HFF-Myc (cell line): ENCODE measurements at regions not wholly inside any gene's neighbourhood (a gene's known extent, or its start where the extent isn't known, plus 50 kb on each side); places are given as distances from the start of the nearest gene placed in this dataset.
"Not testable (repeated sequence)": the region's sequence is repeated elsewhere in the genome, so short reads cannot be mapped to it uniquely, and the experiment has no call there.

Experiments
- DNase-seq: peaks from one replicate; pipeline ENCODE4 v3.0.0-alpha.2; 2011; ENCODE audit warnings: low read depth; ENCODE audit errors: extremely low read depth
- H3K4me3 ChIP-seq: replicated peaks from 2 replicates; pipeline ENCODE4 v1.5.1; 2011; ENCODE audit warnings: low read depth, mild to moderate bottlenecking, control low read depth, low read length
- CTCF ChIP-seq: IDR thresholded peaks from 2 replicates; pipeline ENCODE4 v1.5.1; 2012; ENCODE audit warnings: mild to moderate bottlenecking, low read depth, low read length, control low read depth; ENCODE audit errors: missing control alignments

GRCh38 chr7:66296-66695 lies 126.1 kb upstream of the FAM20C start:
- no peak for DNase-seq
- H3K4me3 ChIP-seq, result no peak overlapping the region
- TF ChIP-seq CTCF, result no peak

- no peak for TF ChIP-seq CTCF
- DNase-seq, result no peak
These were observed 125.6 kb upstream of the FAM20C start for GRCh38 chr7:66741-67140.

GRCh38 chr7:67661-68395 lies 124.5 kb upstream of the FAM20C start:
- H3K4me3 ChIP-seq, result no peak overlapping the region
- TF ChIP-seq CTCF, result no peak
- no peak for DNase-seq

More at GRCh38 chr7:66741-67140, 125.6 kb upstream of the FAM20C start:
- H3K4me3 ChIP-seq, result no peak overlapping the region

GRCh38 chr7:68629-69028 lies 123.7 kb upstream of the FAM20C start:
- peak; percentile 17 for TF ChIP-seq CTCF
- DNase-seq, result no peak
- no peak overlapping the region for H3K4me3 ChIP-seq

GRCh38 chr7:69052-69451 lies 123.3 kb upstream of the FAM20C start:
- not testable (repeated sequence) for DNase-seq, H3K4me3 ChIP-seq

GRCh38 chr7:69499-70123 lies 122.8 kb upstream of the FAM20C start:
- DNase-seq, H3K4me3 ChIP-seq: not testable (repeated sequence)

GRCh38 chr7:70207-70606 lies 122.2 kb upstream of the FAM20C start:
- not testable (repeated sequence) for H3K4me3 ChIP-seq, DNase-seq

- not testable (repeated sequence) for H3K4me3 ChIP-seq, DNase-seq
These were observed 121.4 kb upstream of the FAM20C start for GRCh38 chr7:70989-71388.

- not testable (repeated sequence) for DNase-seq, H3K4me3 ChIP-seq
These were observed 119.9 kb upstream of the FAM20C start for GRCh38 chr7:72266-73057.

- not testable (repeated sequence) for H3K4me3 ChIP-seq, DNase-seq
These were observed 119.4 kb upstream of the FAM20C start for GRCh38 chr7:73058-73331.

- DNase-seq, H3K4me3 ChIP-seq: not testable (repeated sequence)
These were observed 118.3 kb upstream of the FAM20C start for GRCh38 chr7:74008-74540.

GRCh38 chr7:75511-75910 lies 116.9 kb upstream of the FAM20C start:
- H3K4me3 ChIP-seq, DNase-seq: not testable (repeated sequence)

- not testable (repeated sequence) for H3K4me3 ChIP-seq, DNase-seq
These were observed 116.2 kb upstream of the FAM20C start for GRCh38 chr7:76202-76601.
